Trophoblast cell (in vitro differentiated cells and primary cell): ENCODE measurements at regions not wholly inside any gene's neighbourhood (a gene's known extent, or its start where the extent isn't known, plus 50 kb on each side); places are given as distances from the start of the nearest gene placed in this dataset.

Experiments
- DNase-seq, 2 donors: peaks; one replicate each; pipeline ENCODE4 v3.0.0-alpha.2; 2016
- H2AFZ ChIP-seq: 2 replicates; pipeline ENCODE4 v1.6.1; 2013; ENCODE audit warnings: low read length, moderate library complexity, mild to moderate bottlenecking; ENCODE audit not compliant: insufficient read depth, poor library complexity
- H2AK5ac ChIP-seq: 2 replicates; pipeline ENCODE4 v1.6.1; 2013; ENCODE audit warnings: mild to moderate bottlenecking, low read length
- H2BK120ac ChIP-seq: 2 replicates; pipeline ENCODE4 v1.6.1; 2013; ENCODE audit warnings: low read length, mild to moderate bottlenecking, moderate library complexity; ENCODE audit not compliant: insufficient read depth, poor library complexity
- H2BK12ac ChIP-seq: 2 replicates; pipeline ENCODE4 v1.6.1; 2013; ENCODE audit warnings: mild to moderate bottlenecking, low read length, moderate library complexity
- H2BK5ac ChIP-seq: 2 replicates; pipeline ENCODE4 v1.6.1; 2013; ENCODE audit warnings: low read length, low read depth, moderate library complexity, mild to moderate bottlenecking; ENCODE audit not compliant: poor library complexity
- H3K14ac ChIP-seq: 2 replicates; pipeline ENCODE4 v1.6.1; 2013; ENCODE audit warnings: mild to moderate bottlenecking, low read length
- H3K18ac ChIP-seq: 2 replicates; pipeline ENCODE4 v1.6.1; 2013; ENCODE audit warnings: mild to moderate bottlenecking, low read length
- H3K23ac ChIP-seq: 2 replicates; pipeline ENCODE4 v1.6.1; 2013; ENCODE audit warnings: low read length
- H3K27ac ChIP-seq: 2 replicates; pipeline ENCODE4 v1.5.1; 2013; ENCODE audit warnings: low read depth, mild to moderate bottlenecking, inconsistent platforms, low read length, moderate library complexity
- H3K27me3 ChIP-seq: 2 replicates; pipeline ENCODE4 v1.6.1; 2013; ENCODE audit warnings: inconsistent platforms, mild to moderate bottlenecking, low read length, moderate library complexity; ENCODE audit not compliant: insufficient read depth
- H3K36me3 ChIP-seq, 2 experiments: 1 replicate in 1 of 2; 2 replicates in 1 of 2; pipeline ENCODE4 v1.6.1; 2013; ENCODE audit warnings: low read length in 2 of 2, mild to moderate bottlenecking in 2 of 2, moderate library complexity in 1 of 2; ENCODE audit not compliant: insufficient read depth in 2 of 2, control insufficient read depth in 1 of 2
- H3K4ac ChIP-seq: 2 replicates; pipeline ENCODE4 v1.6.1; 2013; ENCODE audit warnings: low read depth, mild to moderate bottlenecking, low read length, moderate library complexity
- H3K4me1 ChIP-seq, 2 experiments: 1 replicate in 1 of 2; 2 replicates in 1 of 2; pipeline ENCODE4 v1.6.1; 2013; ENCODE audit warnings: low read length in 2 of 2, mild to moderate bottlenecking in 2 of 2, moderate library complexity in 1 of 2; ENCODE audit not compliant: insufficient read depth in 2 of 2, control insufficient read depth in 1 of 2
- H3K4me2 ChIP-seq: 2 replicates; pipeline ENCODE4 v1.6.1; 2013; ENCODE audit warnings: inconsistent platforms, mild to moderate bottlenecking, low read length, moderate library complexity
- H3K4me3 ChIP-seq: 2 replicates; pipeline ENCODE4 v1.5.1; 2013; ENCODE audit warnings: mild to moderate bottlenecking, low read depth, low read length, inconsistent platforms
- H3K79me1 ChIP-seq: one replicate; pipeline ENCODE4 v1.6.1; 2013; ENCODE audit warnings: low read length
- H3K79me2 ChIP-seq: 2 replicates; pipeline ENCODE4 v1.6.1; 2013; ENCODE audit warnings: low read length, mild to moderate bottlenecking; ENCODE audit not compliant: control insufficient read depth, insufficient read depth, poor library complexity
- H3K9ac ChIP-seq: 2 replicates; pipeline ENCODE4 v1.6.1; 2013; ENCODE audit warnings: mild to moderate bottlenecking, low read length
- H3K9me3 ChIP-seq: 2 replicates; pipeline ENCODE4 v1.6.1; 2013; ENCODE audit warnings: low read depth, mild to moderate bottlenecking, control low read depth, inconsistent platforms, low read length; ENCODE audit not compliant: insufficient read depth
- H4K12ac ChIP-seq: 2 replicates; pipeline ENCODE4 v1.6.1; 2013; ENCODE audit warnings: low read depth, mild to moderate bottlenecking, low read length, moderate library complexity
- H4K8ac ChIP-seq: 2 replicates; pipeline ENCODE4 v1.6.1; 2013; ENCODE audit warnings: low read depth, mild to moderate bottlenecking, low read length, moderate library complexity
- H4K91ac ChIP-seq: one replicate; pipeline ENCODE4 v1.6.1; 2013; ENCODE audit warnings: low read depth, mild to moderate bottlenecking, low read length, moderate library complexity
- WGBS: extraction: QIAGEN DNeasy Blood & Tissue Kit; methylation state at CpG from one replicate; pipeline ENCODE4 v1.1.7; 2013; ENCODE audit warnings: missing lambda C conversion rate; ENCODE audit not compliant: insufficient read length, insufficient coverage; ENCODE audit errors: extremely low coverage; 5-methylcytosine and 5-hydroxymethylcytosine counted together

- no peaks in the 10 kb centered on the region for H3K9me3 ChIP-seq
- H3K79me1 ChIP-seq, result no peaks in the 10 kb centered on the region
- no peak overlapping the region for H2BK12ac ChIP-seq
- no peak overlapping the region for H2BK5ac ChIP-seq
- no peak overlapping the region for H4K8ac ChIP-seq
- H2BK120ac ChIP-seq, result no peak overlapping the region
- H4K91ac ChIP-seq, result no peak overlapping the region
- no peak overlapping the region for H3K14ac ChIP-seq
- H4K12ac ChIP-seq, result no peak overlapping the region
- no CpG with 5 or more reads among the region's 2 CpGs for WGBS
- no peaks in the 10 kb centered on the region for H3K4me1 ChIP-seq
- H3K79me2 ChIP-seq, result no peaks in the 10 kb centered on the region
- no peak overlapping the region for H3K18ac ChIP-seq
- no peak overlapping the region for H2AK5ac ChIP-seq
- no peak for DNase-seq
- no peak overlapping the region for H3K23ac ChIP-seq
- no peak overlapping the region for H3K4me3 ChIP-seq
- no peaks in the 10 kb centered on the region for H3K36me3 ChIP-seq
- no peak overlapping the region for H2AFZ ChIP-seq
- no peak overlapping the region for H3K4ac ChIP-seq
- H3K9ac ChIP-seq, result no peak overlapping the region
- H3K4me2 ChIP-seq, result no peak overlapping the region
- no peaks in the 10 kb centered on the region for H3K27me3 ChIP-seq
- no peak overlapping the region for H3K27ac ChIP-seq
These were observed 84.2 kb upstream of the FBXO11 start for GRCh38 chr2:47990503-47990902.

DNA sequence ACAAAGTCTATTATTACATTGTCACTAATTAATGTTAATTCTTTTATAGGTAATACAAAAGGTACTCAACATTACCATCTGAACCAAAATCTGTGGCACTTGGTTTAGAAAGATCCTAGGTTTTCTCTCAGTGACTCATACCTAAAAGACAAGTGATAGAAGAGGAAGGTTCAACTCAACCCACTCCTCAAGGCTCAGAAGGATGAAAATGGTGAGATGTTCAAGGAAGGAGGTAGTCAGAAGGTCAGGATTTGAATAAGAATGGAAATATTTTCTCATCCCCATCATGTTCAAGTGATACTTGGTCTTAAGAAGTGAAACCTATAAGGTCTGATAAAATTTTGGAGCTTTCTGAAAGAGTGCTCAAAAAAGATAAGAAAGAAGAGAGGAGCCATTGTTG lies 86.4 kb upstream of the FBXO11 start:
- H3K4me2 ChIP-seq, result no peak overlapping the region
- no peaks in the 10 kb centered on the region for H3K9me3 ChIP-seq
- no peak overlapping the region for H4K8ac ChIP-seq
- DNase-seq, result no peak
- no peak overlapping the region for H2BK120ac ChIP-seq
- no peak overlapping the region for H2AK5ac ChIP-seq
- no peaks in the 10 kb centered on the region for H3K79me2 ChIP-seq
- no peak overlapping the region for H3K23ac ChIP-seq
- H2AFZ ChIP-seq, result no peak overlapping the region
- H3K14ac ChIP-seq, result no peak overlapping the region
- no peak overlapping the region for H3K4me3 ChIP-seq
- no peak overlapping the region for H4K12ac ChIP-seq
- H3K9ac ChIP-seq, result no peak overlapping the region
- no peaks in the 10 kb centered on the region for H3K4me1 ChIP-seq
- no peak overlapping the region for H2BK12ac ChIP-seq
- no peaks in the 10 kb centered on the region for H3K79me1 ChIP-seq
- no peak overlapping the region for H3K27ac ChIP-seq
- no peak overlapping the region for H3K18ac ChIP-seq
- no peaks in the 10 kb centered on the region for H3K27me3 ChIP-seq
- no peaks in the 10 kb centered on the region for H3K36me3 ChIP-seq
- no peak overlapping the region for H3K4ac ChIP-seq
- no peak overlapping the region for H2BK5ac ChIP-seq
- no peak overlapping the region for H4K91ac ChIP-seq

GRCh38 chr2:47996808-47997207 lies 90.5 kb upstream of the FBXO11 start:
- Histone ChIP-seq H4K91ac (no peak overlapping the region), H3K9ac (no peak overlapping the region), H3K9me3 (no peaks in the 10 kb centered on the region), H3K4me1 (no peaks in the 10 kb centered on the region), H2AK5ac (no peak overlapping the region), H3K4me2 (no peak overlapping the region), H3K79me1 (no peaks in the 10 kb centered on the region), H2AFZ (no peak overlapping the region), H4K12ac (no peak overlapping the region), H3K27ac (no peak overlapping the region), H3K23ac (no peak overlapping the region), H3K79me2 (no peaks in the 10 kb centered on the region), H2BK5ac (no peak overlapping the region), H3K4me3 (no peak overlapping the region), H3K14ac (no peak overlapping the region), H3K4ac (no peak overlapping the region), H2BK12ac (no peak overlapping the region), H3K36me3 (no peaks in the 10 kb centered on the region), H2BK120ac (no peak overlapping the region), H4K8ac (no peak overlapping the region), H3K18ac (no peak overlapping the region), H3K27me3 (no peaks in the 10 kb centered on the region)
- no peak for DNase-seq
- no CpG with 5 or more reads among the region's 4 CpGs for WGBS

DNA sequence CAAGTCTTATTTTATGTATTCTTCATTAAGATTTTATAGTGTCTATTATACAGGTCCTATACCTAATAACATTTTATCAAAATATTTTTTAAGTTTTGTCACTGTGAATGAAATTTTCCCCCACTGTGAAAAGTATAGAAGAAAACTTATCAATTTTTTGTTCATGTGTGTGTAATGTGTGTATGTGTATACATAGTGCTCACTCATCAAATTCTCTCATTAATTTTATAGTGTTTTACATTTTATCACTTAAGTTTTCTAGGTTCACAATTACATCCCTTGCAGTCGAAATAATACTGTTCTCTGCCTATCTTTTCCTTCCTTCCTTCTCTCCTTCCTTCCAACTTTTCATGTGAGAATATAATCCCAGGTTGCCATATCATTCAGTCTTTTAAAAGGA lies 93.2 kb upstream of the FBXO11 start:
- DNase-seq, result no peak
- H4K8ac ChIP-seq, result no peak overlapping the region
- no peak overlapping the region for H3K4me3 ChIP-seq
- no peaks in the 10 kb centered on the region for H3K79me2 ChIP-seq
- H2AK5ac ChIP-seq, result no peak overlapping the region
- H2AFZ ChIP-seq, result no peak overlapping the region
- no peak overlapping the region for H3K27ac ChIP-seq
- no peak overlapping the region for H3K4ac ChIP-seq
- H3K36me3 ChIP-seq, result no peaks in the 10 kb centered on the region
- no peaks in the 10 kb centered on the region for H3K9me3 ChIP-seq
- H3K27me3 ChIP-seq, result no peaks in the 10 kb centered on the region
- no peak overlapping the region for H4K12ac ChIP-seq
- no peak overlapping the region for H2BK120ac ChIP-seq
- no peak overlapping the region for H3K18ac ChIP-seq
- H3K14ac ChIP-seq, result no peak overlapping the region
- no peak overlapping the region for H2BK5ac ChIP-seq
- no peaks in the 10 kb centered on the region for H3K4me1 ChIP-seq
- H3K9ac ChIP-seq, result no peak overlapping the region
- no peak overlapping the region for H3K4me2 ChIP-seq
- H2BK12ac ChIP-seq, result no peak overlapping the region
- H3K23ac ChIP-seq, result no peak overlapping the region
- no CpG with 5 or more reads among the region's 1 CpG for WGBS
- no peaks in the 10 kb centered on the region for H3K79me1 ChIP-seq
- no peak overlapping the region for H4K91ac ChIP-seq

- H3K36me3 ChIP-seq, result no peaks in the 10 kb centered on the region
- H4K12ac ChIP-seq, result no peak overlapping the region
- H2AFZ ChIP-seq, result no peak overlapping the region
- H2BK5ac ChIP-seq, result no peak overlapping the region
- H2AK5ac ChIP-seq, result no peak overlapping the region
- no peak overlapping the region for H4K8ac ChIP-seq
- no peak overlapping the region for H3K4me3 ChIP-seq
- H3K4me1 ChIP-seq, result no peaks in the 10 kb centered on the region
- H3K79me1 ChIP-seq, result no peaks in the 10 kb centered on the region
- no peak overlapping the region for H3K9ac ChIP-seq
- H3K27me3 ChIP-seq, result no peaks in the 10 kb centered on the region
- H3K18ac ChIP-seq, result no peak overlapping the region
- H3K9me3 ChIP-seq, result no peaks in the 10 kb centered on the region
- no peak overlapping the region for H4K91ac ChIP-seq
- H3K4ac ChIP-seq, result no peak overlapping the region
- no peaks in the 10 kb centered on the region for H3K79me2 ChIP-seq
- no peak overlapping the region for H3K27ac ChIP-seq
- no peak overlapping the region for H2BK12ac ChIP-seq
- no peak overlapping the region for H3K14ac ChIP-seq
- DNase-seq, result no peak
- H3K4me2 ChIP-seq, result no peak overlapping the region
- H3K23ac ChIP-seq, result no peak overlapping the region
- H2BK120ac ChIP-seq, result no peak overlapping the region
These were observed 95.2 kb upstream of the FBXO11 start for GRCh38 chr2:48001498-48001897.
